ENCODE measurements at regions not wholly inside any gene's neighbourhood (a gene's known extent, or its start where the extent isn't known, plus 50 kb on each side); places are given as distances from the start of the nearest gene placed in this dataset.
"Not testable (repeated sequence)": the region's sequence is repeated elsewhere in the genome, so short reads cannot be mapped to it uniquely, and the experiment has no call there.

GRCh38 chr2:208685929-208686328, 279.3 kb downstream of the PTH2R start:
- not testable (repeated sequence) for DNase-seq (ENCODE audit: low read depth)

GRCh38 chr2:208686665-208687064, 280.1 kb downstream of the PTH2R start:
- no peak for DNase-seq (ENCODE audit: low read depth)

- not testable (repeated sequence) for DNase-seq (ENCODE audit: low read depth)
Observed at GRCh38 chr2:208687720-208688119, 281.1 kb downstream of the PTH2R start.

GRCh38 chr2:208698114-208698513, 291.5 kb downstream of the PTH2R start:
- no peak for DNase-seq (ENCODE audit: low read depth)

- DNase-seq (ENCODE audit: low read depth), result no peak
Observed at GRCh38 chr2:208708486-208708885, 301.9 kb downstream of the PTH2R start.

- DNase-seq (ENCODE audit: low read depth), result no peak
Observed at GRCh38 chr2:208711598-208711997, 305.0 kb downstream of the PTH2R start.

GRCh38 chr2:208713066-208713745, 306.6 kb downstream of the PTH2R start:
- DNase-seq (ENCODE audit: low read depth), result no peak

- DNase-seq (ENCODE audit: low read depth), result no peak
Observed at GRCh38 chr2:208718828-208719227, 312.2 kb downstream of the PTH2R start.

GRCh38 chr2:208722731-208723130, 316.1 kb downstream of the PTH2R start:
- DNase-seq (ENCODE audit: low read depth), result no peak

- no peak for DNase-seq (ENCODE audit: low read depth)
Observed at GRCh38 chr2:208725280-208725679, 318.7 kb downstream of the PTH2R start.

- no peak for DNase-seq (ENCODE audit: low read depth)
Observed at GRCh38 chr2:208726242-208726641, 319.6 kb downstream of the PTH2R start.

- DNase-seq (ENCODE audit: low read depth), result not testable (repeated sequence)
Observed at GRCh38 chr2:208751663-208752415, 345.2 kb downstream of the PTH2R start.

GRCh38 chr2:208757364-208757763, 350.8 kb downstream of the PTH2R start:
- no peak for DNase-seq (ENCODE audit: low read depth)

- not testable (repeated sequence) for DNase-seq (ENCODE audit: low read depth)
Observed at GRCh38 chr2:208773074-208773473, 366.5 kb downstream of the PTH2R start.

- no peak for DNase-seq (ENCODE audit: low read depth)
Observed at GRCh38 chr2:208781166-208781565, 374.6 kb downstream of the PTH2R start.

- no peak for DNase-seq (ENCODE audit: low read depth)
Observed at GRCh38 chr2:208782097-208782496, 375.5 kb downstream of the PTH2R start.

- no peak for DNase-seq (ENCODE audit: low read depth)
Observed at GRCh38 chr2:208783184-208783583, 376.6 kb downstream of the PTH2R start.

GRCh38 chr2:208784774-208785173, 378.2 kb downstream of the PTH2R start:
- DNase-seq (ENCODE audit: low read depth), result not testable (repeated sequence)

GRCh38 chr2:208791257-208791656, 384.7 kb downstream of the PTH2R start:
- DNase-seq (ENCODE audit: low read depth), result no peak

- no peak for DNase-seq (ENCODE audit: low read depth)
Observed at GRCh38 chr2:208792766-208793165, 386.2 kb downstream of the PTH2R start.

- DNase-seq (ENCODE audit: low read depth), result no peak
Observed at GRCh38 chr2:208793434-208793833, 386.8 kb downstream of the PTH2R start.

GRCh38 chr2:208794288-208794975, 387.8 kb downstream of the PTH2R start:
- DNase-seq (ENCODE audit: low read depth), result no peak

GRCh38 chr2:208798698-208799097, 392.1 kb downstream of the PTH2R start:
- DNase-seq (ENCODE audit: low read depth), result no peak
